NB4 (cell line): ENCODE measurements at regions not wholly inside any gene's neighbourhood (a gene's known extent, or its start where the extent isn't known, plus 50 kb on each side); places are given as distances from the start of the nearest gene placed in this dataset.

ENCODE experiments used
- MYC ChIP-seq: IDR thresholded peaks from 2 replicates; pipeline ENCODE4 v1.6.1; 2011; ENCODE audit warnings: low read depth, low read length
- POLR2A ChIP-seq: IDR thresholded peaks from 2 replicates; pipeline ENCODE4 v1.6.1; 2011; ENCODE audit warnings: mild to moderate bottlenecking; ENCODE audit not compliant: insufficient read length; ENCODE audit errors: extremely low read depth
- TF ChIP-seq, protein P1 (sequence below): IDR thresholded peaks from one replicate; pipeline ENCODE4 v1.5.1; 2012; ENCODE audit warnings: low read depth, low read length

GRCh38 chr9:75378036-75378435, 289.7 kb downstream of the OSTF1 start:
- TF ChIP-seq POLR2A (no peak), MYC (no peak)
- TF ChIP-seq, protein P1, sequence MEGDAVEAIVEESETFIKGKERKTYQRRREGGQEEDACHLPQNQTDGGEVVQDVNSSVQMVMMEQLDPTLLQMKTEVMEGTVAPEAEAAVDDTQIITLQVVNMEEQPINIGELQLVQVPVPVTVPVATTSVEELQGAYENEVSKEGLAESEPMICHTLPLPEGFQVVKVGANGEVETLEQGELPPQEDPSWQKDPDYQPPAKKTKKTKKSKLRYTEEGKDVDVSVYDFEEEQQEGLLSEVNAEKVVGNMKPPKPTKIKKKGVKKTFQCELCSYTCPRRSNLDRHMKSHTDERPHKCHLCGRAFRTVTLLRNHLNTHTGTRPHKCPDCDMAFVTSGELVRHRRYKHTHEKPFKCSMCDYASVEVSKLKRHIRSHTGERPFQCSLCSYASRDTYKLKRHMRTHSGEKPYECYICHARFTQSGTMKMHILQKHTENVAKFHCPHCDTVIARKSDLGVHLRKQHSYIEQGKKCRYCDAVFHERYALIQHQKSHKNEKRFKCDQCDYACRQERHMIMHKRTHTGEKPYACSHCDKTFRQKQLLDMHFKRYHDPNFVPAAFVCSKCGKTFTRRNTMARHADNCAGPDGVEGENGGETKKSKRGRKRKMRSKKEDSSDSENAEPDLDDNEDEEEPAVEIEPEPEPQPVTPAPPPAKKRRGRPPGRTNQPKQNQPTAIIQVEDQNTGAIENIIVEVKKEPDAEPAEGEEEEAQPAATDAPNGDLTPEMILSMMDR, result no peak
